Effector memory CD8-positive, alpha-beta T cell (primary cell): ENCODE measurements at regions not wholly inside any gene's neighbourhood (a gene's known extent, or its start where the extent isn't known, plus 50 kb on each side); places are given as distances from the start of the nearest gene placed in this dataset.
"Not testable (repeated sequence)": the region's sequence is repeated elsewhere in the genome, so short reads cannot be mapped to it uniquely, and the experiment has no call there.

Experiments
- ATAC-seq: fragments of 150-1000 bp; cut with Tn5 transposase; replicated peaks from 2 replicates; pipeline ENCODE4 v1.10.0; 2021; ENCODE audit warnings: mild to moderate bottlenecking, moderate library complexity
- DNase-seq, 3 experiments: peaks; one replicate each; pipeline ENCODE4 v3.0.0; 2021
- H3K27ac Mint-ChIP-seq, 2 donors: one replicate each; pipeline ENCODE4 v1.8.0; 2022; ENCODE audit warnings: mild to moderate bottlenecking in 2 of 2, mixed read lengths in 2 of 2, moderate library complexity in 2 of 2
- H3K27me3 Mint-ChIP-seq, 2 donors: one replicate each; pipeline ENCODE4 v1.8.0; 2022; ENCODE audit warnings: mixed read lengths in 2 of 2
- H3K36me3 Mint-ChIP-seq: one replicate; pipeline ENCODE4 v1.8.0; 2022; ENCODE audit warnings: mild to moderate bottlenecking, moderate library complexity, mixed read lengths; ENCODE audit not compliant: insufficient read depth
- H3K4me1 Mint-ChIP-seq, 2 donors: one replicate each; pipeline ENCODE4 v1.8.0; 2022; ENCODE audit warnings: low read depth in 2 of 2, mixed read lengths in 2 of 2
- H3K4me3 Mint-ChIP-seq, 2 donors: one replicate each; pipeline ENCODE4 v1.8.0; 2022; ENCODE audit warnings: mild to moderate bottlenecking in 2 of 2, mixed read lengths in 2 of 2, moderate library complexity in 2 of 2
- H3K9me3 Mint-ChIP-seq, 2 donors: one replicate each; pipeline ENCODE4 v1.8.0; 2022; ENCODE audit warnings: mixed read lengths in 2 of 2

GRCh38 chr1:96525657-96526557 is 195.7 kb upstream of the PTBP2 start:
- no peak overlapping the region for H3K4me3 Mint-ChIP-seq
- H3K4me1 Mint-ChIP-seq: no peaks in the 10 kb centered on the region
- no peaks in the 10 kb centered on the region for H3K27me3 Mint-ChIP-seq
- peaks cover 2% of the 10 kb centered on the region for H3K36me3 Mint-ChIP-seq
- no peak overlapping the region for H3K27ac Mint-ChIP-seq
- ATAC-seq: no peak
- peaks cover 10 to 21% of the 10 kb centered on the region in 2 donors for H3K9me3 Mint-ChIP-seq
- no peak for DNase-seq

GRCh38 chr1:96528672-96529071 is 192.9 kb upstream of the PTBP2 start:
- not testable (repeated sequence) for DNase-seq, H3K27me3 Mint-ChIP-seq, H3K27ac Mint-ChIP-seq, H3K4me3 Mint-ChIP-seq, ATAC-seq, H3K36me3 Mint-ChIP-seq, H3K4me1 Mint-ChIP-seq
- peaks cover 9 to 21% of the 10 kb centered on the region in 2 donors for H3K9me3 Mint-ChIP-seq

- Mint-ChIP-seq H3K27me3 (no peaks in the 10 kb centered on the region), H3K9me3 (peaks cover 4% of the 10 kb centered on the region in 2 donors), H3K27ac (no peak overlapping the region), H3K36me3 (no peaks in the 10 kb centered on the region), H3K4me3 (no peak overlapping the region), H3K4me1 (no peaks in the 10 kb centered on the region)
- no peak for ATAC-seq
- DNase-seq: no peak
These were observed 187.8 kb upstream of the PTBP2 start for GRCh38 chr1:96533820-96534219.

GRCh38 chr1:96536581-96536980 is 185.0 kb upstream of the PTBP2 start:
- H3K27me3 Mint-ChIP-seq: no peaks in the 10 kb centered on the region
- no peak overlapping the region for H3K27ac Mint-ChIP-seq
- no peaks in the 10 kb centered on the region for H3K36me3 Mint-ChIP-seq
- DNase-seq (no peak), ATAC-seq (no peak)
- no peaks in the 10 kb centered on the region for H3K4me1 Mint-ChIP-seq
- H3K4me3 Mint-ChIP-seq: no peak overlapping the region
- H3K9me3 Mint-ChIP-seq: no peaks in the 10 kb centered on the region

- no peaks in the 10 kb centered on the region for H3K4me1 Mint-ChIP-seq
These were observed 183.4 kb upstream of the PTBP2 start for GRCh38 chr1:96538111-96538641.

GRCh38 chr1:96538883-96539282 is 182.7 kb upstream of the PTBP2 start:
- Mint-ChIP-seq H3K27ac (no peak overlapping the region), H3K27me3 (peaks cover 0 to 11% of the 10 kb centered on the region in 2 donors), H3K9me3 (no peaks in the 10 kb centered on the region), H3K4me3 (no peak overlapping the region), H3K36me3 (no peaks in the 10 kb centered on the region), H3K4me1 (no peaks in the 10 kb centered on the region)
- no peak for DNase-seq
- ATAC-seq: no peak

More at GRCh38 chr1:96538111-96538641, 183.4 kb upstream of the PTBP2 start:
- Mint-ChIP-seq H3K27ac (no peak overlapping the region), H3K27me3 (peaks cover 0 to 11% of the 10 kb centered on the region in 2 donors), H3K36me3 (no peaks in the 10 kb centered on the region), H3K9me3 (no peaks in the 10 kb centered on the region), H3K4me3 (no peak overlapping the region)
- no peak for DNase-seq
- ATAC-seq: no peak

- ATAC-seq: no peak
- DNase-seq: no peak
- Mint-ChIP-seq H3K36me3 (no peaks in the 10 kb centered on the region), H3K4me1 (no peaks in the 10 kb centered on the region), H3K27me3 (peaks cover 0 to 11% of the 10 kb centered on the region in 2 donors), H3K27ac (no peak overlapping the region), H3K9me3 (no peaks in the 10 kb centered on the region), H3K4me3 (no peak overlapping the region)
These were observed 180.1 kb upstream of the PTBP2 start for GRCh38 chr1:96541491-96541890.

GRCh38 chr1:96544051-96544830 is 177.3 kb upstream of the PTBP2 start:
- no peak overlapping the region for H3K4me3 Mint-ChIP-seq
- H3K9me3 Mint-ChIP-seq: no peaks in the 10 kb centered on the region
- peaks cover 0 to 11% of the 10 kb centered on the region in 2 donors for H3K27me3 Mint-ChIP-seq
- H3K4me1 Mint-ChIP-seq: no peaks in the 10 kb centered on the region
- no peak for DNase-seq
- H3K36me3 Mint-ChIP-seq: no peaks in the 10 kb centered on the region
- no peak for ATAC-seq
- no peak overlapping the region for H3K27ac Mint-ChIP-seq

- DNase-seq (no peak), ATAC-seq (no peak)
- no peak overlapping the region for H3K27ac Mint-ChIP-seq
- no peaks in the 10 kb centered on the region for H3K9me3 Mint-ChIP-seq
- peaks cover 0 to 11% of the 10 kb centered on the region in 2 donors for H3K27me3 Mint-ChIP-seq
- H3K4me1 Mint-ChIP-seq: no peaks in the 10 kb centered on the region
- no peak overlapping the region for H3K4me3 Mint-ChIP-seq
- no peaks in the 10 kb centered on the region for H3K36me3 Mint-ChIP-seq
These were observed 176.8 kb upstream of the PTBP2 start for GRCh38 chr1:96544831-96545221.

GRCh38 chr1:96545935-96546656 is 175.5 kb upstream of the PTBP2 start:
- H3K36me3 Mint-ChIP-seq: no peaks in the 10 kb centered on the region
- ATAC-seq (no peak), DNase-seq (no peak)
- no peak overlapping the region for H3K27ac Mint-ChIP-seq
- H3K9me3 Mint-ChIP-seq: no peaks in the 10 kb centered on the region
- H3K27me3 Mint-ChIP-seq: peaks cover 0 to 11% of the 10 kb centered on the region in 2 donors
- no peak overlapping the region for H3K4me3 Mint-ChIP-seq
- H3K4me1 Mint-ChIP-seq: no peaks in the 10 kb centered on the region

GRCh38 chr1:96550061-96550460 is 171.5 kb upstream of the PTBP2 start:
- Mint-ChIP-seq H3K9me3 (no peaks in the 10 kb centered on the region), H3K4me3 (no peak overlapping the region), H3K27me3 (no peaks in the 10 kb centered on the region), H3K27ac (no peak overlapping the region), H3K4me1 (no peaks in the 10 kb centered on the region), H3K36me3 (no peaks in the 10 kb centered on the region)
- ATAC-seq: no peak
- DNase-seq: no peak

- DNase-seq: no peak
- H3K4me1 Mint-ChIP-seq: no peaks in the 10 kb centered on the region
These were observed 169.1 kb upstream of the PTBP2 start for GRCh38 chr1:96552451-96552850.

GRCh38 chr1:96553811-96554210 is 167.8 kb upstream of the PTBP2 start:
- Mint-ChIP-seq H3K9me3 (no peaks in the 10 kb centered on the region), H3K27me3 (no peaks in the 10 kb centered on the region), H3K36me3 (no peaks in the 10 kb centered on the region), H3K27ac (no peak overlapping the region), H3K4me3 (no peak overlapping the region), H3K4me1 (no peaks in the 10 kb centered on the region)
- no peak for DNase-seq
- no peak for ATAC-seq

More at GRCh38 chr1:96552451-96552850, 169.1 kb upstream of the PTBP2 start:
- Mint-ChIP-seq H3K9me3 (no peaks in the 10 kb centered on the region), H3K36me3 (no peaks in the 10 kb centered on the region), H3K27me3 (no peaks in the 10 kb centered on the region), H3K4me3 (no peak overlapping the region), H3K27ac (no peak overlapping the region)
- no peak for ATAC-seq
